Jurkat, Clone E6-1 (cell line): ENCODE measurements at regions not wholly inside any gene's neighbourhood (a gene's known extent, or its start where the extent isn't known, plus 50 kb on each side); places are given as distances from the start of the nearest gene placed in this dataset.

Experiments
- DNase-seq: peaks from one replicate; pipeline ENCODE4 v3.0.0-alpha.2; 2011; ENCODE audit warnings: low read depth, low spot score
- H3K4me3 ChIP-seq: 2 replicates; pipeline ENCODE4 v1.5.1; 2011; ENCODE audit warnings: mild to moderate bottlenecking, low read length, control low read depth, moderate library complexity

DNA sequence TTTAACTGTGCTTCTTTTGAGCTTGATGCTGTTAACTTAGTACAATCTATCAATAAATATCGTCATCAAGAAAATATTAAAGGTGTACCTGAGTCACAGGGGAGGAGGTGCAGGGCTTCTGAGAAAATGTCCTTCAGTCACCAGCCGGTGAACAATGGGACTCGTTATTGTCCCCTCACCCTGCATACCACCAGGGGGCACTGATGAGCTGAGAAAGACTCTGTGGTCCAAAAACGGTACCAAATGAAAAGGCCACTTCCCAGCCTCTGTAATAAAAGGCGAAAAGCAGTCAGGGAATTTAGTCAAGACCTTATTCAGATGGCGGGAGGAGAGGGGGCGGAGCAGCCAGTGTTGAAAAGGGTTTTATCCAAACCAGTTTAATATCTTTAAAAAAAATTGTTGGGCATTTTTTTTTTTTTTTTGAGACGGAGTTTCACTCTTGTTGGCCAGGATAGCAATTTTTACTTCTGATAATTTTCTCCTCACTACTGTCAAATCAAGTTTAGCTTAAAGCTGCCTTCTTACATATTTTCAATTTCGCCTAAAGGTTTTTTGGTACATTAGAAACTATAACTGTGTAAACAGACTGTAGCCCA, 271.9 kb upstream of the ADAMTS16 start:
- no peak overlapping the region for H3K4me3 ChIP-seq
- peak; percentile 21 for DNase-seq

DNA sequence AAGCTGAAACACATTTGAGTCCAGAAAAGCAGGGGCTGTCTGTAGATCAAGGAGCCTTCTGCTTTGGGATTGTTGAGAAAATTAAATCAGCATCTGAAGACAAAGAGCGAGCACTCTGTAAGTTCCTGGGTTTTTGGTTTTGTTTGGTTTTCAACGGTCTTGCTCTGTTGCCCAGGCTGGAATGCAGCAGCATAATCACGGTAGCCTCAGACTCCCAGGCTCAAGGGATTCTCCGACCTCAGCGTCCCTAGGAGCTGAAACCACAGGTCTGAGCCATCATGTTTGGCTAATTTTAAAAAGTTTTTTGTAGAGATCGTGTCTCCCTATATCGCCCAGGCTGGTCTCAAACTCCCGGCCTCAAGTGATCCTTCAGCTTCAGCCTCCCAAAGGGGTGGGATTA, 266.5 kb upstream of the ADAMTS16 start:
- no peak for DNase-seq
- H3K4me3 ChIP-seq = no peak overlapping the region

DNA sequence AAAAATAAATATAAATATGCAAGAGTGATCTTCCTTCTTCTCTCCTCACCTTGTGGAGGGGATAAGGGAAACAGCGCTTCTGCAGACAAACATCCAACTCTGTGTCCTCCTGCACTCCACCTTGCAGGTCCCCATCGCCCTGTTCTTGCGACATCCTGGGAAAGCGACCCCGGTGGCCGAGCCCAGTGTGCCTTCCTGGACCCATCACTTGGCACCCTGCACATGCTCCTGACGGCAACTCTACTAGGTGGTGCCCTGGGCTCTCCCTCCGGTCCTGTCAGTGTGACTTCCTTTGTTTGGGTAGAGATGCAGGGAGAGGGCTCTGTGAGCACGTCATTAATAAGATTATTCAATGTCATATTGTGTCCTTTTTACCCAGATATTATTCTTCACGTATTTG, 266.0 kb upstream of the ADAMTS16 start:
- no peak for DNase-seq
- H3K4me3 ChIP-seq = no peak overlapping the region

DNA sequence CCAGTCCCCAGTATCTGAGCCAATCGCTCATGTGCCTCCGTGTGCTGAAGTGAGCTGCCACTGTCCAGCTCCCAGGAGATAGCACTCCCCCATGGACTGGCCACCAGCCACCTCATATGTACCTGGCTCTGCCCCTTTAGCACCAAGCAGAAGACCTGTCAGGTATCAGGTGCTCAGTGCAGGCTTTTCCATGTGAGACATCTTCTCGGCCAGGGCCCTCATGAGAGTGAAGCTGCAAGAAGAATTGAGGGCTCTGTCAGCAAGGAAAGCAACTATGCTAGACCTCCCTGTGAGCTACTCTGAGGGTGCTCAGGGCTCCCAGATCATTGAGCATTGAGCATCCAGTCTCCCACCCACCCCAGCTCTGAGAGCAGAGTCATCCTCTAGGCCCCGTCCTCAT, 264.2 kb upstream of the ADAMTS16 start:
- DNase-seq = no peak
- no peak overlapping the region for H3K4me3 ChIP-seq

DNA sequence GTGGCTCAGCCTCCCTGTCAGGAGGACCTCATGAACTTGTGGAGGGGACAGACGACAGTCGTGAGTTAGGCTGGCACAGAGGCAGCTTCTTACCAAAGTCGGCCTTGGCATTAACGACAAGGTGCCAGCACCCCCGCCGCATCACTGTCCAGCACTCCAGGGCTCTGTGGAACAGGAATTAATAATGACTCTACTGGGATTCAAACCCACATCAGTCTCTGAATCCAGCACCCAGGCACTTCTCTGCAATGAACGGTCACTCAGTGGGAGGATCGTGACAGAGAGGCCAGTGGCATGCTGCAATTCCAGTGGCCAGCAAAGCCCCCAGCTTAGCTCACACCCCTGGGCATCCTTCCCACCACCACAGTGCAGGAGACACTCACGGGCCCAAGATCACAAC, 263.3 kb upstream of the ADAMTS16 start:
- DNase-seq = no peak

DNA sequence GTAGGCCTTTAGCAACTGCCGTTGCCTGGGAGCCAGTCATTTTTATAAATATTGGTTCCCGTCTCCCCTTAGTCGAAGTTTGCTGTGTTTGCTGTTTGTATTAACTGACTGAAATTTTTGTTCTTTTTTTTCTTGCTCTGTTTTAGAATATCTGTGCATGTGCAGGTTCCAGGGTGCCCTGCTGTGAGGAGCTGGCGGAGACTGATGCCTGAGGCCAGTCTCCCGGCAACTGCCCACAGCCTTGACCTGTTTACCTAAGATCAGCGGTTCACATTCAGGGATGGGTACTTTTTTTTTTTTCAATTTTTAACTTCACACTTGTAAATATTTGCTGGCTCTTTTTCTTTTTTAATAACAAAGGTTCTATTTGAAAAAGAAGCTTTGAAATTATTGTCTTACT, 262.6 kb upstream of the ADAMTS16 start:
- no peak overlapping the region for H3K4me3 ChIP-seq
- DNase-seq = no peak

More for the DNA sequence above, 263.3 kb upstream of the ADAMTS16 start:
- no peak overlapping the region for H3K4me3 ChIP-seq

DNA sequence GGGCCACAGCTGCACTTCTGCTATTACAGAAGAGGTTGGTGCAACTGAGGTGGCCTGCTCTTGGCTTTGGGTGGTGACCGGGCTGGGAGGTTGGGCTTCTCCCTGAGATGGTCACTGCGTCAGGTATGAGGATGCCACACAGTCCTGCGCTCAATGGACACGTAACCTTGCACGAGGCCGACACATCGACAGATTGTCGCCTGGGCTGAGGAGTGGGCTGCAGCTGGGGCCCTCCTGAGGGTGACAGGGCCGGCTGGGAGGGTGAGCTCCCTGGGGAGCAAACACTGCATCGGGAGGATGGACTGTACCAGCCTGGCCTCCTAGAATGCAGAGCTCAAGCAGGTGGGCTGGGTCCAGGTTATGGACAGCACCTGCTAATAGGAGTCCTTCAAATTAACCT, 261.1 kb upstream of the ADAMTS16 start:
- H3K4me3 ChIP-seq = no peak overlapping the region
- no peak for DNase-seq

DNA sequence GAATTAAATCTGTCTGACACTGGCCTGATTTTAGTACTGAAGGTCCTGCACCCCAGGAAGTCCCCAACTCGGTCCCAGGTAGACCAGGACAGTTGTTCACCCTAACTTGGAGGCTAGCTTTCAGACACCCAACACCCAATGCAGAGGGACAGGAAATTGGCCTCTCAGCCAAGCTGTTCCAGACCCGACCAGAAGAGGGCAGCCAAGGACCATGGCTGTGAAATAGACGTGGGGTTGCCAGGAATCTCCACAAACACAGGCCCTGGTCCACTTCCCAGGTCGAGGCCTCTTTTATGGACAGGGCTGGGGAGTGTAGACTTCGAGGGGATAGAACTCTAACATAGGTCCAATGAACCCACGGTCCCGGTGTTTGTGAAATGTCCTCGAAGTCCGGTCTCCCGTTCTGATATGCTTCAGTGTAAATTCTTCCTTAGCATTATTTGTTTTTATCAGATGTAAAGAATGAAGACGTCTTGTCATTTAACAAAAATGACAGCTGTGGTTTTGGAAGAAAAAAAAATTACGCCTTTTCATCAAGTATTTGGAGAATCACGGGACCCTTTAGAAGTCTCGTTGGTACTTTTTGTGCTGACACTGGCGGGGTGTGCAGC, 260.3 kb upstream of the ADAMTS16 start:
- peak; percentile 39 for DNase-seq
- no peak overlapping the region for H3K4me3 ChIP-seq

DNA sequence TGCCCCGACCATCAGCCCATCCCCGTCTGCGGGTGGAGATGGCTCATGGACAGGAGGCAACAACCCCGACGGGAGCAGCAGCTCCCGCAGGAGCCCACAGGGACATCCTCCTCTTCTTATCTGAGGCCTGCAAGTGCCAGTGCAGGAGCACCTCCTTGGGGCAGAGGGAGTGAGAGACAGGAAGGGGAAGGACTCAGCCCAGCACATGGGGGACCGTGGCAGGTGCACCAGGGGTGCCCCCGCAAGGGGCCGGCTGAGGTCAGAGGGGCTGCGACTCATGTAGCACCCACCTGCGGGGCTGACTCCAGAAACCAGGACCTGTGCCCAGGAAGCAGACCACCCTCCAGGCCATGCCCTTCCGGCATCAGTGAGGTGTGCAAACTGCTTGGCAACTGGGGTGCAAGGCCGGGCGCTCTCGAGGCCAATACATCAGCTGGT, 259.8 kb upstream of the ADAMTS16 start:
- no peak overlapping the region for H3K4me3 ChIP-seq
- no peak for DNase-seq

DNA sequence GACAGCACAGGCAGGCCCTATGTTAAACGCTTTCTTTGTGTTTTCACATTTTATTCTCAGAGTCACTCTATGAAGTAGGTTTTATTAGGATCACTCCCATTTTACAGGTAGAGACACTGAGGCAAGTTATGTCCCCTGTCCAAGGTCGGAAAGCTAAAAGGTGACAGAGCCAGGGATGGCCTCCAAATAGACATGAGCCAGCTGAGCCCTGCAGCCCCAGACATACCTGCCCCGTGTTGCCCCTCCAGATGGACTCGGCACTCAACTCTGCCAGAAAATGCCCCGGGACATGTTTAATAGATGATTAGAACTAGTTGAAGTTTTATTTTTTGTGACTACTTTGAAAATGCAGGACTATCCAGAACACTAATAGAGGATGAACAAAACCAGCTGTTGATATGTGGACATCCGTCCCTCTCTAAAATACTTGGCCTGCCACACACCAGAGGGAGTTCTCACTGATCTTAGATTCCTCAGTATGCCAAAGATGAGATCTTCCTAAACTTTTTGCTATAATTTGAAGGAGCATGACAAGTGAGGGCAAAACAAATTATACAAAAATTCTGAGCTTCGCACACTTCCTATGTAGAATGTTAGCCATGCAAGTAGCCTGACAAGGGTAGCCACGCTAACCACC, 258.6 kb upstream of the ADAMTS16 start:
- no peak for DNase-seq
- no peak overlapping the region for H3K4me3 ChIP-seq

DNA sequence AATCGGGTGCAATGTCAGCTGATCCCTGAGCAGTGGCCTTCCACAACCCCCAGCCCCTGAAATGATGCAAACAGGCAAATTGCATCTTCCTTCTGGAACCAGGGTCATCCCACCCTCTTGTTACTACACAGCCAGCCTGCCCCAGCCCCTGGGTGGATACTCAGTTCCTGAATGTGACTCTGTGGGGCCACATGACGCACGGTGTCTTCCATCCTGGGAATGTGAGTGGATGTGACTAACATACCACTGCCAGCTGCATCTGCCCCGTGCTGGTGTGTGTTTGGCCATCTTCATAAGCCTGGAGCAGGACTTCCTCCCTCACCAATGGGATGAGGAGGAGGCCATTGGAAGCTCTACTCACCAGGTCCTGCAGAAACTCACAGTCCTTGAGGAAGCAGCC, 257.9 kb upstream of the ADAMTS16 start:
- DNase-seq = no peak
- H3K4me3 ChIP-seq = no peak overlapping the region

DNA sequence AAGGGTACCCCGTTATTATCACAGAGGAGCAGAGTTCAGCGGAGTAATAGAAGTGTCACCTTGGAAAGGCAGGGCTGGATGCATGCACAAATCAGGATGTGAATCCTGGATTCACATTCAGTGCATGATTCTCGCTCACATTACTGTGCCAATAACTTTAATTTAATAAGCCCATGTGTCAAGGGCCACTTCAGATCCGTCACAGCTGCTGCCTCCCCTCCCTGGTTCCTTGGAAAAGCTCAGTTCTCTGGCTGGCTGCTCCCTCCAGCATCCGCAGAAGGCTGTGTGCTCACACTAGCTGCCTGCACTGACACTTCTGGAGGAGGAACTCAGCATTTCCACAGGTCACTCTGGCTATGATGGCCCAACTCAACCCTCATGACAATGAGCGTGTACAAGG, 256.8 kb upstream of the ADAMTS16 start:
- no peak overlapping the region for H3K4me3 ChIP-seq
- no peak for DNase-seq

DNA sequence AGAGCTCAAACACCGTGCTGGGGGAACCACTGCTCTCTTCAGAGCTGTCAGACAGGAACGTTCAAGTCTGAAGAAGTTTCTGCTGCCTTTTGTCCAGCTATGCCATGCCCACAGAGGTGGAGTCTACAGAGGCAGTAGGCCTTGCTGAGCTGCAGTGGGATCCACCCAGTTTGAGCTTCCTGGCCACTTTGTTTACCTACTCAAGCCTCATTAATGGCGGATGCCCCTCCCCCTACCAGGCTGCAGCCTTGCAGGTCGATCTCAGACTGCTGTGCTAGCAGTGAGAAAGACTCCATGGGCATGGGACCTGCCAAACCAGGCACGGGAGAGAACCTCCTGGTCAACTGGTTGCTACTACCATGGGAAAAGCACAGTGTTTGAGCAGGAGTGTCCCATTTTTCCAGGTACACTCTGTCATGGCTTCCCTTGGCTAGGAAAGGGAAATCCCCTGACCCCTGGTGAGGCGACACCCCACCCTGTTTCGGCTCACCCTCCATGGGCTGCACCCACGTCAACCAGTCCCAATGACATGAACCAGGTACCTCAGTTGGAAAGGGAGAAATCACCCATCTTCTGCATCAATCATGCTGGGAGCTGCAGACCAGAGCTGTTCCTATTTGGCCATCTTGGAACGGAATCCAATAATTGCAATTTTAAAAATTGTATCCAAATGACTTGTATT, 246.9 kb upstream of the ADAMTS16 start:
- DNase-seq = no peak
- no peak overlapping the region for H3K4me3 ChIP-seq

DNA sequence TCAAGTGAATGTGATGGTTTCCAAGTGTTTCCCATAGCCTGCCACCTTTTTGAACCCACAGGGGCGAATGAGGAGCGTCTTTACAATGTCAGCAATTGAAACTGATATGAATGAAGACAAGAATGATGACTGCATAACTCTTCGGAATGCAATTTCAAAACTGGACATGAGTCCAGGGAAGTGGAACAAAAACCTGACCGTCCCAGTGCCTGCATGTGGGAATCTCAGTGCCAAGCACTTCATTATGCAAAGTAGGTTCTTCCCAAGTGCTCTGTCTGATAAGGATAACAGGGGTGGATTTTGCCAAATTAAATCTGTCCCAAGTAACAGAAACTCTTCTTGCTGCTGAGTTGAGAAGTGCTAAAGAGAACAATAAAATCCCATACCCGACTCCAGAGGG, 243.8 kb upstream of the ADAMTS16 start:
- H3K4me3 ChIP-seq = no peak overlapping the region
- DNase-seq = no peak

DNA sequence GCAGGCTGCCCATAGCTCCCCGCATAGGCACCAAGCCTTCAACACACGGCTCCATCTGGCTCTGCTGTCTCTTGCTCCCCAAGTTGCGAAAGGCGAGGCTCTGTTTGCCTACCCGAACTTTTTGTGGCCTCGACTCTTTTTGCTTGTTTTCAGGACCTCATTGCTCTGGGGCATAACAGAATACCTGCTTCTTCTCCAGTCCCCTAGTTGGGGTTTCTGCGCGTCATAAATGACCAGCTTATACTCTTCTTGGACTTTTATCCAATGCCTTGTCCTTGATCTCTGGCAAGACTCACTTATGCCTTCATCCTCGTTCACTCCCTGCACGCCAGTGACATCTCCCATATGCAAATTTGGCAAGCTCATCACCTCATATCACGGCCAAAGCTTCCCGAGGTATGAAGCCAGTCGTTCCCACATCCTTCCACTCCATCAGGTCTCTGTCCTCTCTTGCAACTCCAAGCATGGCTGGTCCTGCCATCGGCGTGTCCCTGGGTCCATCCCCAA, 238.8 kb upstream of the ADAMTS16 start:
- H3K4me3 ChIP-seq = no peak overlapping the region
- DNase-seq = no peak

DNA sequence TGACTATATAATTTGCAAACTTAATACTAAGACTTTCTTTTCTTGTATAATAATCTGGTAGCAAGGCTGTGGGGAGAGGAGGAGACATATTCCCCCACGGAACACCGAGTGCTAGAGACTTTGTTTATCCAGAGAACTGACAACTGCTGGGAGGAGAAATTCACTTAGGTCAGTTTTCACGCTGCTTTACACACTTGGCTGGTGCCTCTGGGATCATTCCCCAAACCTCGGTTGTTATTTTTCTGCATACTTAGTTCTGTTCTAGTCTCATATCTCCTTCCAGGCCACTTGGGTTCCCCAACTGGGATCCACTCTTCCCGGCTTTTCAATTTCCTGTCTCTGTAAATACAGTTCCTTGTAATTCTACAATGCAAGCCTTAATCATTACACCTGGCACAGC, 238.2 kb upstream of the ADAMTS16 start:
- DNase-seq = no peak
- H3K4me3 ChIP-seq = no peak overlapping the region

DNA sequence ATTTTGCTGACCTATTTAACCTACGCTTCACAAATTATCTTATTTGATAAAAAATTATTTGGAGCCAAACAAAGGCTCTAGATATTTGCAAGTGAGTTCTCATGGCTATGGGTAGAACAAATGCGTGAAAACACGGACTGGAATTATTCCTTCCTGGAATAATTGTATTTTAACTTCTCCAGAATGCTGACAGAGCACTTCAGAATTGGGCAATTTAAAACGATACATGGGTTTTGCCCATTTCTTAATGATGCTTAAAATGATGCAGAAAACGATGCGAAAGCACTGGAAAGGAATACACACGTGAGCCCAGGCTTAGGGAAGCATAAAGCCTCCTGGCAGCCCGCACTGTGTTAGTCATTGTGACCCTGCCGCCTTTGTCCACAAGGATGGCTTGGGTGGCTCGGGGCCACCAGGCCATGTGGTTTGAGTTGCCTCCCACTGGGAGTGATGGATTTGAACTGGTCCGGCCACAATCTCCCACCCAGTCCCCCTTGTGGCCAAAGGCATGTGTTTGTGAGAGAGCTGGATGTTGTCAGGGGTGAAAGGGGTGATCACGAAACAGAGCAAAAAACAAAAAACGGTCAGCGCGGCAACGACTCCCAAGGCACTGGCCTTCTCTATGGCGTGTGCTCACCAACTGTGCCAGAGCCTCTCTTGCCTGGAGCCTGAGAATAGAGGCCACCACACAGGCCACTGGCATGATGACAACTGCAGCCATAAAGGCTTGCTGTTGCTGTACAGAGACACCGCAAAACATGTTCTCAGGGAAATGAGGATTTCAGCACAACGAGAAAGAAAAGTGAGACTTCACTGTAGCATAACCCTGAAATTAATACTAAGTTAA, 234.2 kb upstream of the ADAMTS16 start:
- DNase-seq = no peak

DNA sequence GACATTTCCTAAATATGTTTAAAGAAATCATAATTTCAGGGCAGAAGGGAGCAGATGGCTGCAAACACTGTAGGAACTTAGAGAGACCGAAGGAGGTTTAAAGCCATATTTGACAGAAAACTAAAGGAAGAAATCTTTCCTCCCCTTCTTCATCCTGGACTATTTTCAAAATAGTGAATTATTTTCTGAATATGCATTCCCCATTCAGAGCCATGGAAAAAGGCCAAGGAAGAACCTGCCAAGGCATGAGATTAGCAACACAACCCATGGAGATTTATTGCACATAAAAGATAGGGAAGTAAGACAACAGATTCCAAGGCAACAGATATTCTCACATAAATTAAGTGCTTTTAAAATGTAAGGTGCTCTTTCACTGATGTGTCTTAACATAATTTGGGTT, 233.3 kb upstream of the ADAMTS16 start:
- no peak for DNase-seq
- no peak overlapping the region for H3K4me3 ChIP-seq

More for the DNA sequence above, 234.2 kb upstream of the ADAMTS16 start:
- no peak overlapping the region for H3K4me3 ChIP-seq

DNA sequence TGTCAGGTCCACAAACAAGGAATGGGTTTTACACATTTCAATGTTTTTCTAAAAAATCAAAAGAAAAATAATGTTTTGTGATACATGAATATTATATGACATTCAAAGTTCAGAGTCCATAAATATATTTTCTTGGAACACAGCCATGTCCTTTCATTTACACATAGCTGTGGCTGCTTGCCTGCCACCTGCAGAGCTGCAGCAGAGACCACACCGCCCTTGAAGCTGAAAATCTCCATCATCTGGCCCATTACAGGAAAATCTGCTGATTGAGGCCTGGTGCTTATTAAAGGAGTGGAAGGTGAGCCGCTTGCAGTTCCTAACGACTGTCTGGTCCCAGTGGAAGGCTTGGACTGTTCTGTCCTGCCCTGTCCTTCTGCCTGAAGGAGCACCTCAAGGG, 232.6 kb upstream of the ADAMTS16 start:
- no peak overlapping the region for H3K4me3 ChIP-seq
- DNase-seq = no peak
